ENCODE measurements at regions not wholly inside any gene's neighbourhood (a gene's known extent, or its start where the extent isn't known, plus 50 kb on each side); places are given as distances from the start of the nearest gene placed in this dataset.

DNA sequence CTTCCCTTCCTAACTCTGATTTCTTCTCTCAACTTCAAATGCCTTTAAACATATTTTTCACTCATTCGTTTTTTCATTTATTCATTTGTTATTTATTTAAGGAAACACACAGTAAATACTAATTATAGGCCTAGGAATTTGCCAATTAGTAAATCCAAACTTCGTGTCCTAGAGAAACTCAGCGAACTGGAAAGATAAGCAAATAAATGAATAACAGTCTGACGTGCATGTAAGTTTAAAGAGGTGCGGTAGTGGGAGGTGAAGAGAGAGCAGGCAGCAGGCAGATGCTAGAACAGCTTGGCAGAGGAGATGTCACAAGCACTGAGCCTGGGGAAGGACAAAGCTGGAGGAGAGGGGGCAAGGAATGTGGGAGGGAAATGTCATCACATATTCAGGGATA lies 228.2 kb downstream of the DPY19L2 start:
- no peak for TF ChIP-seq TAF1 (IDR thresholded peaks at IDR 0.05; ENCODE audit: borderline replicate concordance, low read depth, low read length)
- no peak for TF ChIP-seq POLR2A (IDR thresholded peaks at IDR 0.05; ENCODE audit: low read depth, low read length)
- no peak for TF ChIP-seq POLR2AphosphoS5 (IDR thresholded peaks at IDR 0.05; ENCODE audit: low read depth, low read length)

All from GM12892 (cell line).